Spinal cord (tissue), 9 donors: ENCODE measurements at regions not wholly inside any gene's neighbourhood (a gene's known extent, or its start where the extent isn't known, plus 50 kb on each side); places are given as distances from the start of the nearest gene placed in this dataset.

ENCODE experiments used
- DNase-seq, 6 donors: peaks; one replicate each; pipeline versions ENCODE4 v3.0.0 to v3.0.0-alpha.2; 2013 to 2015; ENCODE audit warnings: low spot score in 6 of 6, low read depth in 4 of 6
- H3K27ac ChIP-seq: one replicate; pipeline ENCODE4 v1.5.1; 2013; ENCODE audit warnings: low read depth, low read length, control low read depth
- H3K27me3 ChIP-seq: one replicate; pipeline ENCODE4 v1.6.1; 2013; ENCODE audit warnings: low read length; ENCODE audit not compliant: control insufficient read depth, insufficient read depth
- H3K36me3 ChIP-seq: one replicate; pipeline ENCODE4 v1.6.1; 2013; ENCODE audit warnings: low read length; ENCODE audit not compliant: control insufficient read depth, insufficient read depth
- H3K4me1 ChIP-seq: one replicate; pipeline ENCODE4 v1.6.1; 2013; ENCODE audit warnings: low read length; ENCODE audit not compliant: control insufficient read depth, insufficient read depth
- H3K4me3 ChIP-seq: one replicate; pipeline ENCODE4 v1.5.1; 2013; ENCODE audit warnings: low read depth, low read length, control low read depth
- H3K9me3 ChIP-seq: one replicate; pipeline ENCODE4 v1.6.1; 2013; ENCODE audit warnings: low read length; ENCODE audit not compliant: control insufficient read depth, insufficient read depth
- WGBS: methylation state at CpG from one replicate; pipeline ENCODE4 v1.1.5; 2013; ENCODE audit warnings: missing lambda C conversion rate; ENCODE audit not compliant: insufficient coverage; 5-methylcytosine and 5-hydroxymethylcytosine counted together
- donor health status: healthy.

DNA sequence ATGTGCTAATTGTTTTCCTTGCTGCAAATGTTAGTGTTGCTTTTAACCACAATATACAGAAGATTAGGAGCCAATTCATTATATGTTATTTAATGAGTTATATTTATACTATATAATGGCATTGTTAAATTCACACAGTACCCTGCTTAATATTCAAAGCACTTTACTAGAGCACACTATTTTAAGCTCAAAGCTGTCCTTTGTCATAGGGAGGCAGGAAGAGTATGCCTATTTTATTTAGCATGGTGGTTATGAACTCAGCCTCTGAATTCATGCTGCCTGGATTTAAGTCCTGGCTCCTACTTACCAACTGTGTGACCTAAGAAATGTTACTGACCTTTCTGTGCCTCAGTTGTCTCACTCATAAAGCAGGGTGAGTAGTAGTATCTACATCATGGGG, 80.5 kb downstream of the FASTKD2 start:
- H3K9me3 ChIP-seq = no peaks in the 10 kb centered on the region
- H3K36me3 ChIP-seq = no peaks in the 10 kb centered on the region
- no peaks in the 10 kb centered on the region for H3K27me3 ChIP-seq
- H3K27ac ChIP-seq = no peak overlapping the region
- no peak overlapping the region for H3K4me3 ChIP-seq
- DNase-seq = no peak
- H3K4me1 ChIP-seq = no peaks in the 10 kb centered on the region

DNA sequence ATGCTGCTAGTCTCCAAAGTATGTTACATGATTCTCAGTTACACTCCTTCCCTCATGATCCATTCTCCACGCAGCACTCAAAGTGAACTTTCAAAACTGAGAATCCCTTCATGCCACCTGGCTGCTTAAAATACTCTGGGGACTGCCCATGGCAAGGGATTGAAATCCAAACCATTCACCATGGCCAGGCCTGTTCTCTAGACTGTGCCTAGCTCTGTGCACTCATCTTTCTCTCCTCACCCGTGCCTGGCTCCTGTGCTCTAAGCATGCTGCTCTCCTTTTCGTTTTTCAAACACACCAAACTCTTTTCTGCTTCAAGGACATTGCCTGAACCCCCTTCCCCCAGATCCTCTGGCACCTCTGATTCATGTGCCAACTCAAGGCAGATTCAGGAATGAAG, 80.9 kb downstream of the FASTKD2 start:
- H3K27ac ChIP-seq = no peak overlapping the region
- no peak overlapping the region for H3K4me3 ChIP-seq
- no peaks in the 10 kb centered on the region for H3K4me1 ChIP-seq

DNA sequence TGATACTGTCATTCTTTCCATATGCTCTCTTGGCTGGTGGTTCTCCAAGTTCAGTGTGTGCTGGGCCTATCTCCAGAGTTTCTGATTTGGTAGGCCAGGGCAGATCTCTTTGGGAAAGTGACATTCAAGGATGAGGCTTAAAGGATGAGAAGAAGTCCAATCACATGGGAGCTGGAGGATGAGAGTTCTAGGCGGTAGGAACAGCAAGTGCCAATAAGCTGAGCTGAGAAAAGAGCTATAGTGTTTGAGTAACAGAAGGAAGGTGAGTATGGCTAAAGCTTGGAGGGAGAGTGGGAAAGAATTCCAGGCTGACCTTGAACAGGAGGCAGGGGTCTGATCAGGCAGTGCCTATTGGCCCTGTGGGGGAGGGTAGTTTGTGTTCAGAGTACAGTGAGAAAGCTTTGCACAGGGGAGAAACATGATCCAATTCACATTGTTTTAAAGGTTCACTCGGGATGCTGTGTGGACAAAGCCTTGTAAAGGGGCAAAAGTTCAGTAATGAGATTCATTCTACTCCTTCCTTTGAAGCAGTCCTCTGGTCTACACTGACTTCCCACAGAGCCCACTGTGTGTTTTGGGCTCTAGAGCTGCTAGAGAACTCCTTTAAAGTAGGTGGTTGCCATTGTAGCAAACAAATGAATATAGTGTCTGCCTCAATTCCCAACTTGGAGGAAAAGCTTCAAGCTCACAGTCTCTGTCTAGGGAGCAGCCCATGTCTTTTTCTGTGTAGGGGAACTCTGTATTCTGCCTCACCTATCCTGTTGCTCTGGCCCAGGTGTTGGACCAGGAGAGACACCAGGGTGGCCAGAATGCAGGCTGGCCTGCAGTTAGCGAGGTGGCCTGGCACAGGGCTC, 81.8 kb downstream of the FASTKD2 start:
- 83% methylated on average over 2 of the region's 3 CpGs for WGBS
- Histone ChIP-seq H3K27me3 (no peaks in the 10 kb centered on the region), H3K4me1 (no peaks in the 10 kb centered on the region), H3K27ac (no peak overlapping the region), H3K9me3 (no peaks in the 10 kb centered on the region), H3K36me3 (no peaks in the 10 kb centered on the region), H3K4me3 (no peak overlapping the region)
- DNase-seq = peak in 1 of 6 donors; percentile 73

More for the DNA sequence above, 80.9 kb downstream of the FASTKD2 start:
- Histone ChIP-seq H3K9me3 (no peaks in the 10 kb centered on the region), H3K36me3 (no peaks in the 10 kb centered on the region), H3K27me3 (no peaks in the 10 kb centered on the region)
- DNase-seq = no peak
- whole genome bisulfite sequencing = 88% methylated on average over 3 of the region's 3 CpGs

DNA sequence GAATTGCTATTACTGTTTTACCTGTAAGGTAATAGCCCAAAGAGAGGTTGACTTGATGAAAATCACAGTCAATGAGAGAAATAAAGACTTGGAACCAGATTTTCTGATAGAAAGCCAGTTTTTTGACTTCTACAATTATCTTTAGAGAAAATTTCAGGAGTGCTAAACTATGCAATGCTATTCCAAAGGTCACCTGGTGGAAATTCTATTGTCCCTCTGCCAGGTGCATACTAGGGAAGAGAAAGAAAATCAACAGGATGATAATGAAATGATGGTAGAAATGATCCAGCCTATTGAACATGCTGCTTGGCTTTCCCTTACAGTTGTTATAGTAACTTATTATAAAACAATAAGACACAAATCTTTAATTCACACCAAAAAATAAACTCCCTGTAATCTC, 85.0 kb downstream of the FASTKD2 start:
- Histone ChIP-seq H3K4me1 (no peaks in the 10 kb centered on the region), H3K9me3 (no peaks in the 10 kb centered on the region), H3K27me3 (no peaks in the 10 kb centered on the region), H3K4me3 (no peak overlapping the region), H3K27ac (no peak overlapping the region), H3K36me3 (no peaks in the 10 kb centered on the region)
- DNase-seq = no peak

DNA sequence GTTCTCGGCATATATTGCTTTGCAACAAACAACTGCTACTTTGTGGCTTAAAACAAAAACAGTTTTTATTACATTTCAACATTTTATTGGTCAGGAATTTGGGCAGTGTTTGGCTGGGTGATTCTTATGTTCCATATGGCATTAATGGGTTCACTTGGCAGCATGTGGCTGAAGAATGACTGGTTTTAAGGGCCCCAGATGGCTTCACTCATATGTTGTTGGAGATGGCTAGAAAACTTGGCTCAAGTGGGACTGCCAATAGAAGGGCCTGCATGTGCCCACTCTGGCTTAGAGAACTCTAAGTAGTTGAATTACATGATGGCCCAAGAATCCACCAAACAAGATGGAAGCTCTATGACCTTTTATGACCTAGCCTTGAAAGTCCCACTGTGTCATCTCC, 86.1 kb downstream of the FASTKD2 start:
- no peaks in the 10 kb centered on the region for H3K36me3 ChIP-seq
- no peak overlapping the region for H3K4me3 ChIP-seq
- WGBS = no CpG with 5 or more reads among the region's 1 CpG
- no peaks in the 10 kb centered on the region for H3K9me3 ChIP-seq
- H3K4me1 ChIP-seq = no peaks in the 10 kb centered on the region
- peak in 1 of 6 donors; percentile 39 for DNase-seq
- no peaks in the 10 kb centered on the region for H3K27me3 ChIP-seq
- H3K27ac ChIP-seq = no peak overlapping the region

DNA sequence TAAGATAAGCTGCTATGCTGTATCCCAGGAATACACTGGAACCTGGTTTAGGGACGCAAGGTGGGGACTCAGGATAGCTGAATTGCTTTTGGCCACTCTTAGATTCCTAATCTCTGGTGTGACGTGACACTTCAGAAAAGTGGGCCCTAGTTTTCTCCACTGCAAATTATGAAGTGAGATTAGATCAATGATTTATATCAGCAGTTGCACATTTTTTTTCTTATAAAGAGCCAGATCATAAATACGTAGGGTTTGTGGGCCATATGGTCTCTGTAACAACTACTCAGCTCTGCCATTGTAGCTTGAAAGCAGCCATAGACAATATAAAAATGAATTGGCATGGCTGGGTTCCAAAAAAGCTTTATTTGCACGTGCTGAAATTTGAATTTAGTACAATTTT, 85.4 kb upstream of the CPO start:
- Histone ChIP-seq H3K27me3 (no peaks in the 10 kb centered on the region), H3K4me3 (no peak overlapping the region), H3K4me1 (no peaks in the 10 kb centered on the region), H3K36me3 (no peaks in the 10 kb centered on the region), H3K27ac (no peak overlapping the region), H3K9me3 (no peaks in the 10 kb centered on the region)
- WGBS = 100% methylated on average over 1 of the region's 4 CpGs
- no peak for DNase-seq

DNA sequence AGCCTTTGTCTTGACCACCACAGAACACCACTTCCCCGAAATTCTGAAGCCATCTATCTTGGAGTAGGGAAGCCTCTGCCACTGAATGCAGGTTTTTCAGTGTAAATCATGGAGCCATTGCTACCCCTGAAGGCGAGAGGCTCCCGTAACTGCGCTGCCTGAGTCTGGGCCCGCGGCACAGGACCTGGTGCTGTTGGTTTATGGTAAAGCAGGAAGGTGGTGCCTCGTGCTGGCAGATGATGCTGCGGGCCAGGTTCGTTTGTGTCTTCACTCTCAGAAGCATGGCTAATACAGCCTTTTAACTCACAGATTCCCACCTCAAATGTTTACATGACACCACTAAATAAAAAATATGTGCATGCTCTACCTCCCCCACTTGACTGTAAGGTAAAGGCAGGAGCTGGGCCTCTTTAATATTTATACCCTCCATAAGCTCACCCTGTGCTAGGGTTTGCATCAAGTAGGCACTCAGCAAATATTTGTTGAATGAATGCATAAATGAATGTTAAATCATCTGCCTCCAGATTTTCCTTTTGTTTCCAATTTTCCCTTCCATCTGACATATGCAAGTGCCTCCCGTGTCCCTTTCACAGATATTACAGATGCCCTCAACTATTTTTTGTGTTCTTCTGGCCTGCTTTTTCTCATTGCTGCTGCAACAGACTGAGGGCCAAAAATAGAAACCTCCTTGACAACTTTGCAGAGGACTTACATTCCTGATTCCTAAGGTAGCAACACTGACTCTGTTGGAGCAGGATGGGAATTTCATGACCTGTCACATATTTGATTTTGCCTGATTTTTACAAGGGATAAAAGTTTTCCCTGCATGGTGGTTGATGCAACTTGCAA, 83.5 kb upstream of the CPO start:
- Histone ChIP-seq H3K9me3 (no peaks in the 10 kb centered on the region), H3K4me3 (no peak overlapping the region), H3K27ac (no peak overlapping the region), H3K4me1 (no peaks in the 10 kb centered on the region), H3K36me3 (no peaks in the 10 kb centered on the region), H3K27me3 (no peaks in the 10 kb centered on the region)
- peak in 1 of 6 donors; percentile 33 for DNase-seq
- 93% methylated on average over 5 of the region's 10 CpGs for WGBS

DNA sequence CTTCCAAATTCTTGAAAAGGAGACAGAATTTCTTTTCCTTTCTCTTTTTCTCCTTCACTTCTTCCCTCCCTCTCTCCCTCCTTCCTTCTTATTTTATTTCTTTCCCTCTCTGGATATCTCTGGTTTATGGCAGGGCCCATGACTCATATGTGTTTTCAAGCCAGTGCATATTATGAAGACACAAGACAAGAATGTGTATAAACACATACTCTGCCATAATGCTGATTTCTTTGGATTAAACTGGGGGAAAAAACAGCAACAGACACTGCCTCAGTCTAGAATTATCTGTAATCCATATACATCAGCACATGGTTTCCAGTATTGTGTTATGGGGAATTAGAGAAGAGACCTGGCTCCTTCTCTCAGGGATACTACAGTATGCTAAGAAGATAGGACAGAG, 82.8 kb upstream of the CPO start:
- Histone ChIP-seq H3K27me3 (no peaks in the 10 kb centered on the region), H3K36me3 (no peaks in the 10 kb centered on the region), H3K4me1 (no peaks in the 10 kb centered on the region), H3K27ac (no peak overlapping the region), H3K4me3 (no peak overlapping the region), H3K9me3 (no peaks in the 10 kb centered on the region)
- peak in 1 of 6 donors; percentile 65 for DNase-seq

DNA sequence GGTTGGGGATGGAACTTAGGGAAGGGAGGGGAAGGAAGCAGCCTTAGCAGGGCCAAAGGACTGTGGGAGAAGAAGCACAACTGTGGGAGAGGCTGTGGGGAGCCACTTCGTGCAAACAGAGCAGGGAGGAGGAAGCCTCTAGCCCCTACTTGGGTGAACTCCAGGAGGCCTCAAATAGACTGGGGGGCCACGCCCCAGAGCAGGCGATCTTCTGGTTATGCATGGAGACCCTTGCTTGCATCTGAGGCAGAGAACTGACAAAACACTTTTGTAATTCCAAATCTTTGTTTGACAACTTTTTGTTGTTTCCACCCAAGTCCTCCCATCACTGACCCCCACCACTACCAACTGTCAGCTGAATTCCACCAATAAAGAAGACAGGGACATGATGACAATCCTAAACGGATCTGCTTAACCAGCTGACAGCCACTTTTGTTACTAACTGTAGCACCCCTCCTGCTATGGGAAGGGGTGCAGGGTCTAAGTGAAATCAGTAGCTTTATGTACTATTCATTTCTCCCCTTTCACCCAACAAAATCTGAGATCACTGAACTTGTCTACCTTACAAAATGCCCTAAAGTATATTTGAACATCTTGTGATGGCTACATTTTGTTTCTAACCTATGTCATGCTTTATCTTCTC, 80.5 kb upstream of the CPO start:
- Histone ChIP-seq H3K4me3 (no peak overlapping the region), H3K27me3 (no peaks in the 10 kb centered on the region), H3K36me3 (no peaks in the 10 kb centered on the region), H3K9me3 (no peaks in the 10 kb centered on the region), H3K4me1 (no peaks in the 10 kb centered on the region), H3K27ac (no peak overlapping the region)
- 66% methylated on average over 3 of the region's 4 CpGs for WGBS
- DNase-seq = no peak
